ENCODE measurements at regions not wholly inside any gene's neighbourhood (a gene's known extent, or its start where the extent isn't known, plus 50 kb on each side); places are given as distances from the start of the nearest gene placed in this dataset.

- Histone ChIP-seq H2BK120ac (ENCODE audit: low read depth, low read length) (no peak overlapping the region), H4K91ac (ENCODE audit: insufficient read depth, low read depth, low read length) (no peak overlapping the region), H3K27ac (ENCODE audit: insufficient read depth, low read length) (no peak overlapping the region), H3K9me1 (ENCODE audit: insufficient read depth, low read length) (peaks cover 14% of the 10 kb centered on the region), H3K56ac (ENCODE audit: extremely low read depth, insufficient read depth, low read length) (no peak overlapping the region), H3K4ac (ENCODE audit: low read depth, low read length) (no peak overlapping the region), H2BK15ac (ENCODE audit: low read depth, low read length) (no peak overlapping the region), H3K9me3 (ENCODE audit: control insufficient read depth, insufficient read depth, low read length) (no peaks in the 10 kb centered on the region), H4K8ac (ENCODE audit: low read depth in 2 of 2, low read length in 2 of 2) (no peak overlapping the region), H2AK9ac (replicated peaks; ENCODE audit: low read depth, low read length, poor library complexity) (no peak overlapping the region), H3K9ac (ENCODE audit: low read depth, low read length) (no peak overlapping the region), H2AK5ac (ENCODE audit: low read depth, low read length) (no peak overlapping the region), H3K18ac (ENCODE audit: low read depth, low read length) (no peak overlapping the region), H4K20me1 (ENCODE audit: insufficient read depth, low read length) (no peaks in the 10 kb centered on the region), H3K4me3 (ENCODE audit: insufficient read depth, low read depth, low read length) (no peak overlapping the region), H3K27me3 (ENCODE audit: control insufficient read depth, insufficient read depth, low read length) (no peaks in the 10 kb centered on the region; the same call in 1 of the 2 replicates), H3K4me1 (ENCODE audit: control insufficient read depth, insufficient read depth, low read length) (peaks cover 22% of the 10 kb centered on the region), H2BK5ac (ENCODE audit: low read depth, low read length, poor library complexity, severe bottlenecking) (no peak overlapping the region), H2AFZ (replicated peaks; ENCODE audit: low read length, poor library complexity) (no peak overlapping the region), H3K14ac (replicated peaks; ENCODE audit: low read depth, low read length) (no peak overlapping the region), H3K79me1 (ENCODE audit: low read depth in 1 of 2, low read length in 2 of 2) (peaks cover 0 to 6% of the 10 kb centered on the region in 2 experiments; a peak in 2 of 4 replicates), H2BK20ac (ENCODE audit: low read depth, low read length) (no peak overlapping the region), H3K36me3 (ENCODE audit: control insufficient read depth, insufficient read depth, low read length) (no peaks in the 10 kb centered on the region), H4K5ac (ENCODE audit: low read depth, low read length) (no peak overlapping the region), H3K23ac (ENCODE audit: low read depth, low read length) (no peak overlapping the region), H3K4me2 (ENCODE audit: low read depth, low read length) (no peak overlapping the region)
- no CpG with 5 or more reads among the region's 3 CpGs for WGBS, 2 experiments (ENCODE audit: extremely low coverage in 2 of 2, insufficient read length in 1 of 2)
- POLR2A ChIA-PET (ENCODE audit: unreplicated experiment) = no interaction called here
- BruUV-seq (replicated peaks) = no TSS peak
- DNase-seq (no peak), ATAC-seq (ENCODE audit: low read depth) (no peak)
- intact Hi-C loops (cut with micrococcal nuclease) (loop anchor here (5.0 kb wide), 1 partner anchor 433 kb away; no protein-coding TSS in a partner anchor), in situ Hi-C loops (cut with MboI; ENCODE audit: low sequenced_read_pairs) (loop anchor here (5.0 to 10.0 kb wide), 3 partner anchors 98 to 430 kb away; no protein-coding TSS in a partner anchor), dilution Hi-C loops (cut with HindIII; ENCODE audit: low sequenced_read_pairs, unreplicated experiment) (no loop called here)
- CTCF ChIA-PET = no interaction called here
- TF ChIP-seq CHD1 (IDR thresholded peaks at IDR 0.05; ENCODE audit: low read depth, low read length) = no peak
- TF ChIP-seq CTCF (conservative IDR thresholded peaks at IDR 0.05; ENCODE audit: low read depth, low read length) = no peak
- no peak for TF ChIP-seq MXI1 (IDR thresholded peaks at IDR 0.05; ENCODE audit: borderline replicate concordance, low read depth, low read length)
- TF ChIP-seq MAZ (IDR thresholded peaks at IDR 0.05; ENCODE audit: borderline replicate concordance, low read depth, low read length) = no peak
- TF ChIP-seq POLR2A (IDR thresholded peaks at IDR 0.05; ENCODE audit: low read depth, low read length) = no peak
- no peak for TF ChIP-seq USF2 (IDR thresholded peaks at IDR 0.05; ENCODE audit: low read depth, low read length)
- no peak for TF ChIP-seq NFE2L2 (IDR thresholded peaks at IDR 0.05; ENCODE audit: low read depth, low read length)
- no peak for TF ChIP-seq BHLHE40 (IDR thresholded peaks at IDR 0.05; ENCODE audit: low read depth, low read length)
- no peak for TF ChIP-seq RFX5 (IDR thresholded peaks at IDR 0.05; ENCODE audit: low read depth, low read length)
- no peak for TF ChIP-seq MAFK (IDR thresholded peaks at IDR 0.05; ENCODE audit: low read depth, low read length)
- no peak for TF ChIP-seq ELK1 (IDR thresholded peaks at IDR 0.05; ENCODE audit: borderline replicate concordance, low read depth, low read length)
- TF ChIP-seq SMC3 (IDR thresholded peaks at IDR 0.05; ENCODE audit: low read depth, low read length) = no peak
- TF ChIP-seq FOS (IDR thresholded peaks at IDR 0.05; ENCODE audit: low read depth, low read length) = no peak
- TF ChIP-seq CEBPB (IDR thresholded peaks at IDR 0.05; ENCODE audit: low read depth, low read length) = no peak
- TF ChIP-seq RCOR1 (IDR thresholded peaks at IDR 0.05; ENCODE audit: insufficient replicate concordance, low read length) = no peak
Observed at GRCh38 chr5:81854915-81855314, 104.0 kb upstream of the SSBP2 start.
